ENCODE measurements at regions not wholly inside any gene's neighbourhood (a gene's known extent, or its start where the extent isn't known, plus 50 kb on each side); places are given as distances from the start of the nearest gene placed in this dataset.
A peak's percentile ranks its signal among the peaks of the same experiment; 100 is the strongest.

DNA sequence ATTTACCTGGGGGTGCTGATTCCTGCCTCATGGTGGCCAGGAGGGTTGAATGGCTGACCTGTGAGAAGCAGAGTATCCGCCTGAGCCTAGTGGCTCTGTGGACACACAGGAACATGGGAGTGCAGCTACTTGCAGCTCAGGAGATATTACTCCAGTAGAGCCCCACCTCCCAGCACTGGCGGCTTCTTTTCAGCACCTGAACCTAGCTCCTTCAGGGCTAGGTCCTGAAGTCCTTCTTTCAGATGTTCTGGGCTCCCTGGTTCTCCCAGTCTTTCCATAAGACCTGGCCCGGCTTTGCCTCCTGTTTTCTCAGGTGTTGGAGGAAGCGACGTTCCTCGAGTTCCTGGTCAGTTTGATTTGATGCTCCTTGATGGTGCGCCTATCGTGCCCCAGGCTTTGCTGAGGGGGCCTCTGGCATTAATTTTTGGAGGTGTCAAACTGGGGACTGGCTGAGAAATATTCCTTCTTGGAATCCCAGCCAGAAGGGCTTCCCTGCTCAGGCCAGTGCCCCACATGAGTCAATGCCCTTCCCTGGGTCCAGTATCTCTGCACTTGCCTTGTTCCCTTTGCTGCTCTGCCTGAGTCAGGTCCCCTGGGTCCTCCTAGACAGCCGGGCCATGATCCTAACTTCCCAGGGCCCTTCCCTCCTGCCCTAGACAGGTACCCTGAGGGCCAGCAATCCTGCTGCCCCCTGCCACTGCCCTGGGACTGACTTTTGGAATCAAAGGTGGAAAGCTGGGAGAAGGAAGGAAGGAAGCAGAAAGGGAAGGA lies 110.7 kb upstream of the HAAO start:
- no peak overlapping the region for H3K4me3 ChIP-seq (ENCODE audit: low read length)
- TF ChIP-seq, protein P1, sequence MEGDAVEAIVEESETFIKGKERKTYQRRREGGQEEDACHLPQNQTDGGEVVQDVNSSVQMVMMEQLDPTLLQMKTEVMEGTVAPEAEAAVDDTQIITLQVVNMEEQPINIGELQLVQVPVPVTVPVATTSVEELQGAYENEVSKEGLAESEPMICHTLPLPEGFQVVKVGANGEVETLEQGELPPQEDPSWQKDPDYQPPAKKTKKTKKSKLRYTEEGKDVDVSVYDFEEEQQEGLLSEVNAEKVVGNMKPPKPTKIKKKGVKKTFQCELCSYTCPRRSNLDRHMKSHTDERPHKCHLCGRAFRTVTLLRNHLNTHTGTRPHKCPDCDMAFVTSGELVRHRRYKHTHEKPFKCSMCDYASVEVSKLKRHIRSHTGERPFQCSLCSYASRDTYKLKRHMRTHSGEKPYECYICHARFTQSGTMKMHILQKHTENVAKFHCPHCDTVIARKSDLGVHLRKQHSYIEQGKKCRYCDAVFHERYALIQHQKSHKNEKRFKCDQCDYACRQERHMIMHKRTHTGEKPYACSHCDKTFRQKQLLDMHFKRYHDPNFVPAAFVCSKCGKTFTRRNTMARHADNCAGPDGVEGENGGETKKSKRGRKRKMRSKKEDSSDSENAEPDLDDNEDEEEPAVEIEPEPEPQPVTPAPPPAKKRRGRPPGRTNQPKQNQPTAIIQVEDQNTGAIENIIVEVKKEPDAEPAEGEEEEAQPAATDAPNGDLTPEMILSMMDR (conservative IDR thresholded peaks at IDR 0.05; ENCODE audit: low read length): no peak
- DNase-seq (ENCODE audit: low read depth): no peak

DNA sequence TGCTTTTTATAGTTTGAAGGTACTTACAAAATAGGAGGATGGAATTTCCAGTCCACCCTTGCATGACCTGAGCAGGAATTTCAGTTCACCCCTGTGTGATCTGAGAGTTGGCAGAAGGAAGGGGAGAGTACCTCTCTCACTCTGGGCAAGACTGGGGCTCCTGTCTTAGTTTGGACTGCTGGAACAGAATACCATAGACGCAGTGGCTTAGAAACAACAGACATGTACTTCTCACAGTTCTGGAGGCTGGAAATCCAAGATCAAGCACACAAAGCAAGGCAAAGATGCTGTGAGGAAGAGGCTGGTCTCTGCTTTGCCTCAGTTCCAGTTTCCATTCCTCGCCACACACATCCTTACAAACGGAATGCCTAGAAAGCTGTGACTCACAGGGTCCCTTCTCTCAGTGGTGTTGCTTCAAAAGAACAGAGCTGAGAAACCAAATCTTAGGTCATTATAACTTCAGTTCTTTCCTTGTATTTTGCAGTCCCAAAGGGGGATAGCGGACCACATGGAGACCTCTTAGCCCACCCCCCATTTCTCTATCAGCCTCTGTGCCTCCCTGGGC lies 108.8 kb upstream of the HAAO start:
- peak; percentile 65 for DNase-seq (ENCODE audit: low read depth)
- no peak overlapping the region for H3K4me3 ChIP-seq (ENCODE audit: low read length)
- TF ChIP-seq, protein P1 (conservative IDR thresholded peaks at IDR 0.05; ENCODE audit: low read length): no peak

DNA sequence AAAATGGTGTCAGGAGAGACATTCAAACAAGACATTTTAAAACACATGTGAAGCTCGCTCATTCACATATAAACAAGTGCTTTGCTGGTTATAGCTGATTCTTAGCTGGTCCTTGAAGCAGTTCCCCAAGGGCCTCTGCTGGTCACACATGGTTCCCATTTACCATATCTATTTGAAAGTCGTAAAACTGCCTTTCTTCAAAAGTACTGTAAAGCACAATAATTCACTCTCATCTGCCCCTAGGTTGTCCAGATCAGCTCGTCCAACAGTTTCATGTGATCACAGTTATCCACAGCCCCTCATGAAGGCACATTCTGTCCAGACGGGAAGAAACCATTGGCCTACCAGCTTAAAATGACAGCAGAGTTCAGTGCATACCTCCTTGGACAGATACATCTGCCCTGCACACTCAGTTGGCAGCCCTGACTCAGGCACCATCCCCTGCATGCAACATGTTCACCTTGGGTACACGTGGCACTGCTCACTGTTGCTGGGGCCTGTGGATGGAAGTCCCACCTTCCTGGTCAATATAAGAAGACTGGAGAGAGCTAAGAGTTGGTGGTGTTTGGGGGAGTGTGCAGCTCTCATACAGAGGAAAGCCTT lies 108.0 kb upstream of the HAAO start:
- TF ChIP-seq, protein P1 (conservative IDR thresholded peaks at IDR 0.05; ENCODE audit: low read length): no peak
- DNase-seq (ENCODE audit: low read depth): peak; percentile 46
- H3K4me3 ChIP-seq (ENCODE audit: low read length): no peak overlapping the region

DNA sequence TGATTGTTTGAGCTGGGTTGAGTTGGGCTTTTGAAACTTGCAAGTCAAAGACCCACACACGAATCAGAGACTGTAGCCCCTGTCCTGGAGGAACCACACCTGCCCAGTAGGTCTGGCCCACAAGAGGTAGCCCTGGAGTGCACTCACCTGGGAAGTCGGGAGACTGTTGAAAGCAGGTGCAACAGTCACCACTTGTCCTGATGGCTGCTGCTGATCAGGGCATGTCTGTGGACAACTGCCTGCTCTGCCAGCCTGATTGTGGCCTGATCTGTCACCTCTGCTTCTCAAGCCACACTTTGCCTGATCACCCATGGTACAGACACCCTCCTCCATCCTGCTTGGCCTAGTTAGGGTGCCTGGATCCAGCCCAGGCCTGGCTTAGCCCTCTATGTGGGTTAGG lies 105.0 kb upstream of the HAAO start:
- no peak overlapping the region for H3K4me3 ChIP-seq (ENCODE audit: low read length)
- no peak for DNase-seq (ENCODE audit: low read depth)
- TF ChIP-seq, protein P1 (conservative IDR thresholded peaks at IDR 0.05; ENCODE audit: low read length): no peak

DNA sequence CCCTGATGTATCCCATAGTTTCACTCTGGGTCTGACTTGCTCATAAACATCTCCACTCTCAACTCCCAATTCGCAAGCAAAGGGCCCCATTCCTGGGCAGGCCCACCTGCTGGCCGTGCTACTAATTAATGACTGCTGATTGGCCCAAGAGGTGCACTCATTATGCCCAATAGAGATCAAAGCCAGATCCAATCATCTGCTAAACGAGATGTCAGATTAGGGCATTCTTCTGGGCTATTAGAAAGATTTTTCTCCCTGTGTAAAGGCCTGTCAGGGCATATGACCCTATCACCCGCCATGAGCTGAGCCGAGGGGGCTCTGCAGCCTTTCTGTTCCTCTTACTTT lies 103.4 kb upstream of the HAAO start:
- TF ChIP-seq, protein P1 (conservative IDR thresholded peaks at IDR 0.05; ENCODE audit: low read length): no peak
- no peak for DNase-seq (ENCODE audit: low read depth)
- no peak overlapping the region for H3K4me3 ChIP-seq (ENCODE audit: low read length)

DNA sequence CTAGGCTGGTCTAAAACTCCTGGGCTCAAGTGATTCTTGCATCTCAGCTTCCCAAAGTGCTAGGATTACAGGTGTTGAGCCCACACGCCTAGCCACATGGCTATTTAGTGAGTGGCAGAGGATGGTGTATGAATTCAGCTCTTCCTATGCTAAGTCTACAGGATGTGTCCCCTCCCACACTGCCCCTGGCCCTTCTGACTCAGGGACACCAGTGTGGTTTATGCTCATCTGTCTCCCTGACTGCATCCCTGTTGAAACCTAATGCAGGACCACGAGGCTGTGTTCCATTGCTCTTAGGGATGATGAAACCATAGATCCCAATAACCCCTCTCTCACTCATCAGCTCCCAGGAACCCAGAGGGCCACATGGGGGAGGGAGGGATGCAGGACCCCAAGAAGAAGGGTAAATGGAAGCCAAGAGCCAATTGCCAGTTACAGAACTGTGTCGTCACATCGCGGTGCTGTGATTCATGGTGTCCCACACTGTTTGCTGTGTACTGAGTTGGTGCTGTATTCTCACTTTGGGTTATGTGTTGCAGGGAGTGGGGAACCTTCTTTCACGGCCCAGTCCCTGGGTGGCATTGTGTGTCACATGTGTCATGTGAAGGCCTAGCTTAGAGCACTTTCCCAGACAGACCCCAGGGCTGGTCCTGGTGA lies 102.9 kb upstream of the HAAO start:
- no peak overlapping the region for H3K4me3 ChIP-seq (ENCODE audit: low read length)
- DNase-seq (ENCODE audit: low read depth): no peak
- TF ChIP-seq, protein P1 (conservative IDR thresholded peaks at IDR 0.05; ENCODE audit: low read length): no peak
